H9 (cell line): ENCODE measurements at regions not wholly inside any gene's neighbourhood (a gene's known extent, or its start where the extent isn't known, plus 50 kb on each side); places are given as distances from the start of the nearest gene placed in this dataset.

Experiments used
- DNase-seq: peaks from one replicate; pipeline ENCODE4 v3.0.0-alpha.2; 2017
- H2AFZ ChIP-seq: one replicate; pipeline ENCODE4 v1.6.1; 2013; ENCODE audit warnings: mild to moderate bottlenecking, low read length, control low read depth, moderate library complexity
- H2AK5ac ChIP-seq: 2 replicates; pipeline ENCODE4 v1.6.1; 2013; ENCODE audit warnings: low read length, control low read depth, mixed read lengths; ENCODE audit not compliant: insufficient read length
- H2BK120ac ChIP-seq: one replicate; pipeline ENCODE4 v1.6.1; 2013; ENCODE audit warnings: low read depth, mild to moderate bottlenecking, low read length, control low read depth, inconsistent platforms; ENCODE audit not compliant: poor library complexity, severe bottlenecking
- H2BK12ac ChIP-seq: 2 replicates; pipeline ENCODE4 v1.6.1; 2013; ENCODE audit warnings: low read length, control low read depth, mixed read lengths, low read depth; ENCODE audit not compliant: insufficient read length
- H2BK15ac ChIP-seq: 2 replicates; pipeline ENCODE4 v1.6.1; 2013; ENCODE audit warnings: low read depth, low read length, control low read depth
- H2BK20ac ChIP-seq: one replicate; pipeline ENCODE4 v1.6.1; 2013; ENCODE audit warnings: low read depth, mild to moderate bottlenecking, low read length, control low read depth, inconsistent platforms; ENCODE audit not compliant: poor library complexity, severe bottlenecking
- H2BK5ac ChIP-seq: 2 replicates; pipeline ENCODE4 v1.6.1; 2013; ENCODE audit warnings: low read length, control low read depth, mixed read lengths; ENCODE audit not compliant: insufficient read length
- H3K14ac ChIP-seq: 2 replicates; pipeline ENCODE4 v1.6.1; 2013; ENCODE audit warnings: low read length, control low read depth; ENCODE audit not compliant: insufficient read depth
- H3K18ac ChIP-seq: 2 replicates; pipeline ENCODE4 v1.6.1; 2013; ENCODE audit warnings: low read depth, mild to moderate bottlenecking, mixed read lengths, low read length, control low read depth; ENCODE audit not compliant: insufficient read length
- H3K23ac ChIP-seq: 2 replicates; pipeline ENCODE4 v1.6.1; 2013; ENCODE audit warnings: low read length, control low read depth, mixed read lengths, low read depth; ENCODE audit not compliant: insufficient read length
- H3K23me2 ChIP-seq: 2 replicates; pipeline ENCODE4 v1.6.1; 2013; ENCODE audit warnings: low read depth, mild to moderate bottlenecking, mixed read lengths, low read length, control low read depth; ENCODE audit not compliant: insufficient read length, poor library complexity, severe bottlenecking
- H3K27ac ChIP-seq: 2 replicates; pipeline ENCODE4 v1.5.1; 2013; ENCODE audit warnings: low read length, control low read depth, mixed read lengths, low read depth; ENCODE audit not compliant: insufficient read length
- H3K27me3 ChIP-seq: 2 replicates; pipeline ENCODE4 v1.6.1; 2013; ENCODE audit warnings: low read length, control low read depth, inconsistent platforms; ENCODE audit not compliant: insufficient read depth
- H3K4ac ChIP-seq: 2 replicates; pipeline ENCODE4 v1.6.1; 2013; ENCODE audit warnings: low read depth, mild to moderate bottlenecking, control low read depth, inconsistent platforms, low read length, moderate library complexity
- H3K4me1 ChIP-seq: 2 replicates; pipeline ENCODE4 v1.6.1; 2013; ENCODE audit warnings: low read length, control low read depth, inconsistent platforms; ENCODE audit not compliant: insufficient read depth
- H3K4me2 ChIP-seq: 2 replicates; pipeline ENCODE4 v1.6.1; 2013; ENCODE audit warnings: low read length, control low read depth, mixed read lengths; ENCODE audit not compliant: insufficient read length, insufficient read depth
- H3K56ac ChIP-seq: 2 replicates; pipeline ENCODE4 v1.6.1; 2013; ENCODE audit warnings: low read depth, mild to moderate bottlenecking, mixed read lengths, low read length, control low read depth; ENCODE audit not compliant: insufficient read length
- H3K79me1 ChIP-seq: 2 replicates; pipeline ENCODE4 v1.6.1; 2013; ENCODE audit warnings: low read depth, mild to moderate bottlenecking, moderate library complexity, low read length, control low read depth, inconsistent platforms; ENCODE audit not compliant: insufficient read depth, poor library complexity, severe bottlenecking
- H3K79me2 ChIP-seq: 2 replicates; pipeline ENCODE4 v1.6.1; 2013; ENCODE audit warnings: low read length, control low read depth, inconsistent platforms; ENCODE audit not compliant: insufficient read depth
- H3K9ac ChIP-seq: 2 replicates; pipeline ENCODE4 v1.6.1; 2013; ENCODE audit warnings: low read length, control low read depth, mixed read lengths; ENCODE audit not compliant: insufficient read length; ENCODE audit errors: extremely low read depth
- H3K9me3 ChIP-seq: one replicate; pipeline ENCODE4 v1.6.1; 2013; ENCODE audit warnings: low read depth, low read length, inconsistent platforms; ENCODE audit not compliant: control insufficient read depth
- H3T11ph ChIP-seq: one replicate; pipeline ENCODE4 v1.6.1; 2013; ENCODE audit warnings: mild to moderate bottlenecking, low read length, control low read depth, inconsistent platforms
- H4K20me1 ChIP-seq: one replicate; pipeline ENCODE4 v1.6.1; 2013; ENCODE audit not compliant: control insufficient read depth, insufficient read length, insufficient read depth
- H4K5ac ChIP-seq: 2 replicates; pipeline ENCODE4 v1.6.1; 2013; ENCODE audit warnings: low read depth, mild to moderate bottlenecking, mixed read lengths, low read length, control low read depth; ENCODE audit not compliant: insufficient read length
- H4K8ac ChIP-seq: replicated peaks from 2 replicates; pipeline ENCODE4 v1.6.1; 2013; ENCODE audit warnings: low read length, control low read depth, mixed read lengths, low read depth; ENCODE audit not compliant: insufficient read length
- H4K91ac ChIP-seq: 2 replicates; pipeline ENCODE4 v1.6.1; 2013; ENCODE audit warnings: low read depth, mild to moderate bottlenecking, moderate library complexity, mixed read lengths, low read length, control low read depth; ENCODE audit not compliant: insufficient read length
- H3K27ac Mint-ChIP-seq, 3 experiments: 2 replicates in 2 of 3; 3 replicates in 1 of 3; pipeline ENCODE4 v1.8.0; 2020 to 2021; ENCODE audit warnings: mixed read lengths in 3 of 3, mild to moderate bottlenecking in 1 of 3, moderate library complexity in 1 of 3
- H3K27me3 Mint-ChIP-seq: 2 replicates; pipeline ENCODE4 v1.8.0; 2021; ENCODE audit warnings: low read depth, mild to moderate bottlenecking, moderate library complexity, mixed read lengths
- H3K36me3 Mint-ChIP-seq, 3 experiments: 2 replicates in 2 of 3; 3 replicates in 1 of 3; pipeline ENCODE4 v1.8.0; 2020 to 2021; ENCODE audit warnings: low read depth in 3 of 3, mixed read lengths in 3 of 3; ENCODE audit not compliant: insufficient read depth in 1 of 3
- H3K4me1 Mint-ChIP-seq, 2 experiments: 2 replicates each; pipeline ENCODE4 v1.8.0; 2020; ENCODE audit warnings: mixed read lengths in 2 of 2
- H3K4me3 Mint-ChIP-seq, 2 experiments: 2 replicates in 1 of 2; 3 replicates in 1 of 2; pipeline ENCODE4 v1.8.0; 2020 to 2021; ENCODE audit warnings: mild to moderate bottlenecking in 2 of 2, mixed read lengths in 2 of 2, moderate library complexity in 1 of 2
- H3K9me3 Mint-ChIP-seq, 2 experiments: 2 replicates in 1 of 2; 3 replicates in 1 of 2; pipeline ENCODE4 v1.8.0; 2020; ENCODE audit warnings: mild to moderate bottlenecking in 2 of 2, mixed read lengths in 2 of 2, moderate library complexity in 1 of 2
- WGBS: extraction: QIAGEN DNeasy Blood & Tissue Kit; methylation state at CpG from one replicate; pipeline ENCODE4 v1.1.7; 2013; ENCODE audit warnings: missing lambda C conversion rate, low lambda C conversion rate, mixed read lengths; ENCODE audit not compliant: insufficient read length; ENCODE audit errors: extremely low coverage; 5-methylcytosine and 5-hydroxymethylcytosine counted together
- TF ChIP-seq, protein P1 (sequence below): fragments of 200-600 bp; sonication (generic); conservative IDR thresholded peaks from 3 replicates; pipeline ENCODE4 v1.8.0; 2021; ENCODE audit warnings: antibody characterized with exemption, mild to moderate bottlenecking

DNA sequence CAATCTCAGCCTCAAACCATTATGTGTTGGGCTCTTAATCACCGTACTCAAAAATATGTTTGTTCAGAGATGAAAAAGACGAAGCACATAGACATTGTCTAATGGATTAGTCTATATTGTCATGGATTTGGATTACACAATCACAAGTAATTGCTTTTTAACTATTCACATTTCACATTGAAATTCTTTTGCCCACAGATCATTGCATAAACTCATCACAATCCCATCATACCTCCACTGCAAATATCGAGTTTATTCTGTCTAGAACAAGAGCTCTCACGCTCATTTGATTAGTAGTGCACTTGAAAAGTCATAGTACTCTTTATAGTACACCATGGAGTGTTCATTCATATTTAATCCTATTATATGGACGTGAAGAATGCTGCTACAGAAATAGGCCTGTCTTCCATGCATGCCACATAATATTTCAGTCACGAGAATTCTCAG is 97.9 kb upstream of the SOX11 start:
- no CpG with 5 or more reads among the region's 6 CpGs for WGBS
- Histone ChIP-seq H2BK120ac (no peak overlapping the region), H2AK5ac (no peak overlapping the region), H4K91ac (no peak overlapping the region), H2AFZ (no peak overlapping the region), H3K4me2 (no peak overlapping the region), H3K27me3 (no peaks in the 10 kb centered on the region), H3K79me1 (no peaks in the 10 kb centered on the region), H2BK12ac (no peak overlapping the region), H4K20me1 (no peaks in the 10 kb centered on the region), H3K14ac (no peak overlapping the region), H2BK15ac (no peak overlapping the region), H3K27ac (no peak overlapping the region), H3K79me2 (no peaks in the 10 kb centered on the region), H3K9ac (no peak overlapping the region), H2BK20ac (no peak overlapping the region), H4K8ac (no peak overlapping the region), H3K23ac (no peak overlapping the region), H4K5ac (no peak overlapping the region), H3K56ac (no peak overlapping the region), H2BK5ac (no peak overlapping the region), H3K4ac (no peak overlapping the region), H3K23me2 (no peaks in the 10 kb centered on the region), H3K4me1 (no peaks in the 10 kb centered on the region), H3K9me3 (no peaks in the 10 kb centered on the region), H3T11ph (no peak overlapping the region), H3K18ac (no peak overlapping the region)
- no peaks in the 10 kb centered on the region for H3K9me3 Mint-ChIP-seq
- H3K4me1 Mint-ChIP-seq: no peaks in the 10 kb centered on the region
- H3K27ac Mint-ChIP-seq: no peak overlapping the region
- H3K36me3 Mint-ChIP-seq: no peaks in the 10 kb centered on the region
- H3K27me3 Mint-ChIP-seq: no peaks in the 10 kb centered on the region; the same call in 1 of the 2 replicates
- TF ChIP-seq, protein P1, sequence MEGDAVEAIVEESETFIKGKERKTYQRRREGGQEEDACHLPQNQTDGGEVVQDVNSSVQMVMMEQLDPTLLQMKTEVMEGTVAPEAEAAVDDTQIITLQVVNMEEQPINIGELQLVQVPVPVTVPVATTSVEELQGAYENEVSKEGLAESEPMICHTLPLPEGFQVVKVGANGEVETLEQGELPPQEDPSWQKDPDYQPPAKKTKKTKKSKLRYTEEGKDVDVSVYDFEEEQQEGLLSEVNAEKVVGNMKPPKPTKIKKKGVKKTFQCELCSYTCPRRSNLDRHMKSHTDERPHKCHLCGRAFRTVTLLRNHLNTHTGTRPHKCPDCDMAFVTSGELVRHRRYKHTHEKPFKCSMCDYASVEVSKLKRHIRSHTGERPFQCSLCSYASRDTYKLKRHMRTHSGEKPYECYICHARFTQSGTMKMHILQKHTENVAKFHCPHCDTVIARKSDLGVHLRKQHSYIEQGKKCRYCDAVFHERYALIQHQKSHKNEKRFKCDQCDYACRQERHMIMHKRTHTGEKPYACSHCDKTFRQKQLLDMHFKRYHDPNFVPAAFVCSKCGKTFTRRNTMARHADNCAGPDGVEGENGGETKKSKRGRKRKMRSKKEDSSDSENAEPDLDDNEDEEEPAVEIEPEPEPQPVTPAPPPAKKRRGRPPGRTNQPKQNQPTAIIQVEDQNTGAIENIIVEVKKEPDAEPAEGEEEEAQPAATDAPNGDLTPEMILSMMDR: no peak
- no peak for DNase-seq
- H3K4me3 Mint-ChIP-seq: no peak overlapping the region
